Panc1 (cell line): ENCODE measurements at regions not wholly inside any gene's neighbourhood (a gene's known extent, or its start where the extent isn't known, plus 50 kb on each side); places are given as distances from the start of the nearest gene placed in this dataset.

Experiments used
- POLR2AphosphoS5 ChIP-seq: IDR thresholded peaks from 2 replicates; pipeline ENCODE4 v1.6.1; 2012; ENCODE audit warnings: mild to moderate bottlenecking, low read depth, low read length, moderate library complexity
- SIN3A ChIP-seq: IDR thresholded peaks from 2 replicates; pipeline ENCODE4 v1.6.1; 2012; ENCODE audit warnings: low read depth, mild to moderate bottlenecking, low read length, moderate library complexity, borderline replicate concordance; ENCODE audit not compliant: insufficient read depth
- TF ChIP-seq, protein P1 (sequence below): fragments of 450-650 bp; IDR thresholded peaks from 2 replicates; pipeline ENCODE4 v1.5.1; 2017; ENCODE audit warnings: mild to moderate bottlenecking

DNA sequence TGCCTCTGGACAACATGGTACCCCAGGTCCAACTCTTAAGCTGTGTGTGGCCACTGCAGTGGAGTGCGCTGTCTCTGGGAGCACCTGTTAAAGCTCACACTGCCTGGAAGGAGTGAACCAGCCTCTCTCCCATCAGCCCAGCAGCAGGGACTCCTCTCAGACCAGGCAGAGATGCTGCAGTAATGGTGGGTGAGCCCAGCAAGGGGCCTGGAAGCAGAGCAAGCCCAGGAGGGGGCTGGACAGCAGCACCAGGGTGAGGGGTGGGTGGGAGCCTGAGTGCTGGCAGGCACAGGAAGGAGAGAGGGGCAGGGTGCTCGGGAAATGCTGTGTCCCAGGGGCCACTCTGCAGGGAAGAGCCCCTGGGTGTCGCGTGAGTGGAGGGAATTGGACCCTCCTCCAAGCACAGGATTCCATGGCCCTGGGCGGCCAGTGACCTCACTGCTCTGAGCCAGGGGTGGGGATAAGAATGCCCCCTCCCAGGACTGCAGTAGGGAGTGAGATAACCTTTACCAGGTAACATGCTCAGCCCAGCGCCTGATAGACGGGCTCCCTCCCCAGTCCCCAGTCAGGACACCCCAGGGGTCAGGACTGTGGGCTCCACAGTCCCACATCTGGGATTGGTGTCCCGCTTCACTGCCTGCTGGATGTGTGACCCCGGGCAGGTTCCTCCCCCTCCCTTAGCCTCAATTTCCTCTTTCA is 313.1 kb downstream of the MATN1 start:
- TF ChIP-seq, protein P1, sequence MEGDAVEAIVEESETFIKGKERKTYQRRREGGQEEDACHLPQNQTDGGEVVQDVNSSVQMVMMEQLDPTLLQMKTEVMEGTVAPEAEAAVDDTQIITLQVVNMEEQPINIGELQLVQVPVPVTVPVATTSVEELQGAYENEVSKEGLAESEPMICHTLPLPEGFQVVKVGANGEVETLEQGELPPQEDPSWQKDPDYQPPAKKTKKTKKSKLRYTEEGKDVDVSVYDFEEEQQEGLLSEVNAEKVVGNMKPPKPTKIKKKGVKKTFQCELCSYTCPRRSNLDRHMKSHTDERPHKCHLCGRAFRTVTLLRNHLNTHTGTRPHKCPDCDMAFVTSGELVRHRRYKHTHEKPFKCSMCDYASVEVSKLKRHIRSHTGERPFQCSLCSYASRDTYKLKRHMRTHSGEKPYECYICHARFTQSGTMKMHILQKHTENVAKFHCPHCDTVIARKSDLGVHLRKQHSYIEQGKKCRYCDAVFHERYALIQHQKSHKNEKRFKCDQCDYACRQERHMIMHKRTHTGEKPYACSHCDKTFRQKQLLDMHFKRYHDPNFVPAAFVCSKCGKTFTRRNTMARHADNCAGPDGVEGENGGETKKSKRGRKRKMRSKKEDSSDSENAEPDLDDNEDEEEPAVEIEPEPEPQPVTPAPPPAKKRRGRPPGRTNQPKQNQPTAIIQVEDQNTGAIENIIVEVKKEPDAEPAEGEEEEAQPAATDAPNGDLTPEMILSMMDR, result no peak
- TF ChIP-seq POLR2AphosphoS5 (no peak), SIN3A (no peak)
